Myocyte (in vitro differentiated cells): ENCODE measurements at regions not wholly inside any gene's neighbourhood (a gene's known extent, or its start where the extent isn't known, plus 50 kb on each side); places are given as distances from the start of the nearest gene placed in this dataset.
"Not testable (repeated sequence)": the region's sequence is repeated elsewhere in the genome, so short reads cannot be mapped to it uniquely, and the experiment has no call there.

Experiments
- DNase-seq: peaks from one replicate; pipeline ENCODE4 v3.0.0-alpha.2; 2012; ENCODE audit warnings: low read depth

DNA sequence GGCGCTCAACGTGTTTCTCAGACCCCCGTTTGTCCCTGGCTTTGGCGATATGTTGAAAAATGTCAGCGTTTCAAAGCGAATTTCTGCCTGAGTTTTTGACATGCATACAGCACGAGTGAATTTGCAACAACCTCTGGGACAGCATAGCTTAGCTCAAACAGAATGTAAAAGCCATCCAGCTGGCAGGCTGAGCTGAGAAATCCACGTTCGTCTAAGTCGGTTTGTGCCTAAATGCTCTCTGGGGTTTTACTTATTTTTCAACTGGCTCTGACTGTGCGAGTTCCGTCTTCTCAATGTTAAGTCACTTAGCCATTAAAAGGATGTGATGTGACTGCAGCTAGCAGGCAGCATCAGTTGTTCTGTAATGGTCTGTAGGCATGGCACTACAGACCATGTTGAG lies 243.5 kb upstream of the SLCO3A1 start:
- DNase-seq, result no peak

DNA sequence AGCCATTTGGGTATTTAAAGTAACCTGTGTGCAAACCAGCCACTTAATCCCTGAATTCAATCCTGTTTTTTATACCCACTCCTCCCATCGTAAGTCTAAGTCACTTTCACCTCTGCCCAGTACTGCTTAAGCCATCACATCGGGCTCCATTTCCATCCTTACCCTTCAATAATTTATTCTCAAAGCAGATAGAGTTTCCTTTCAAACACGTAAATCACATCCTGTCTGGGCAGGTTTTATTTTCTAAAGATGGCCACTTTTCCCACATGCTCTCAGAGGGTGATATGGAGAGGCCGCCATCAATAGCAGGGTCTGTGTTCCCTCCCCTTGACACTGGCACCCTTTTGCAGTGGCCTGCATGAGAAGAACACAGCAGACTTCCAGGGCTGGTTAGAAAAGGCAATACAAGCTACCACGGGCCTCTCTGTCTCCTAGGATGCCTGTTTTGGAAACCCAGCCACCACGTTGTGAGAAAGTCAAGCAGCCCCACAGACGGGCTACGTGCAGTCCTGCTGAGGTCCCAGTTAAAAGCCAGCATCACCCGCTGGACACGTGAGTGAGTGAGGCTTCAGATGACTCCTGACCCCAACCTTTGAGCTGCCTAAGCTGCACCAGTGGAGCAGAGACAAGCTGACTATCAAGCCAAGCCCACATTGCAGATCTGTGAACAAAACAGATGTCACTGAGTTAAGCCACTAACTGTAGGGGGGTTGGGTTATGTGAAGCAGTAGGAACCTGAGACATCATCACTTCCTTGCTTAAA lies 241.8 kb upstream of the SLCO3A1 start:
- no peak for DNase-seq

DNA sequence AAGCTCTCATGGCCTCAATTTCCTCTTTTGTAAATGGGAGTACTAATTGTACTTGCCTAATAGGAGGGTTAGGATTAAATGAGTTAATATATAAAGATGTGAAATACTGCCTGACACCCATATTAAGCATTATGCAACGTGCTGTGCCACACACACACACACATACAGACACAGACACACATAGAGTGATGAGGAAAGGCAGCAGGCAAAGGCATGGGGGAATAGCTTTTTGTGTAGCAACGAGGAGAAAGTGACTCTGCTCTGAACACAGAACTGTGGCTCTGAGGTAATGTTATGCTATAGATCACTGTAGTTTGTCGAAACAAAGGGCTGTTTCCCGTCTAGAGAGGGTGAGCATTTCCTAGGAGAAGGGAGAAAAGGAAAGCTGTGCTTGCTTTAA lies 233.3 kb upstream of the SLCO3A1 start:
- DNase-seq, result no peak

DNA sequence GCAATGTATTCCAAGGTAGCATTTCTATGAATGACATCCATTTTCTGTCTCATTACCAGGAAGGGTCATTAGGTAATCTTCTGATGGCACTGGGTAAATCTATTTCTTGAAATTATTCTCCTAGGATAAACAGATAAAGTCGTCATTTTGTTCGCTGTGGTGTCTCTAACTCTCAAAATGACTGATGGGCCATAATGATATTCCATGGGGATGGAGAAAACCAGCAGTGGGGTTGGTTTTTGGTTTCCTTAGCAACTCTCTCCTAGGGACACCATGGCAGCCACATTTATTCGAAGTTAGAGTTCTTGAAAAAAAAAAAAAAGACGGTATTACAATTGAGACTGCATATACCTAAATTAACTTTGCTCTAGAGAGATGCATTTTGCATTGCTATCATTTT lies 231.3 kb upstream of the SLCO3A1 start:
- no peak for DNase-seq

DNA sequence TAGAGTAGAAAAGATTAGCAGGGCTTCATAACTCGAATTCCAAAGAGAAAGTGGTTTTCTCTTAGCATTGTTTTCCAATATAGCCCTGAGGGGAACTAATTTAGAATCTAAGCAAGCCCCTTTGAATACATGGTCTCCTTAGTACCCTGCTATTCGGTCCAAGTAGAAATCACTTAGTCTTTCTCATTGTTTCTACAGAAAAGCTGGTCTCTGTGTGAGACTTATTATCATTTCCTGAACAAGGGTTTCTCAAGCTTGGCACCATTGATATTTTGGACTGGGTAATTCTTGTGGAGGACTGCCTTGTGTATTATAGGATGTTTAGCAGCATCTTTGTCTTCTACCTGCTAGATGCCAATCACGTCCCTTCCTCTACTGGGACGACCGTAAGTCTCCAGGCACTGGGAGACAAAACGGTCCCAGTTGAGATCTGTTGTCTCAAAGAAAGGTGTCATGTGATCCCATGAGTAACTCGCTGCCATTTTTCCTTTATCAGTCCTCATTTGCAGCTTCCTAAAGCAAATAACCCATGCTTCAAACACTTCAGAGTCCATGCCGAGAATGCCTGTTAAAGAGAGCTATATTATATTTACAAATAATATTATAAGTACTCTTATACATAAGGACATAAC lies 230.7 kb upstream of the SLCO3A1 start:
- no peak for DNase-seq

DNA sequence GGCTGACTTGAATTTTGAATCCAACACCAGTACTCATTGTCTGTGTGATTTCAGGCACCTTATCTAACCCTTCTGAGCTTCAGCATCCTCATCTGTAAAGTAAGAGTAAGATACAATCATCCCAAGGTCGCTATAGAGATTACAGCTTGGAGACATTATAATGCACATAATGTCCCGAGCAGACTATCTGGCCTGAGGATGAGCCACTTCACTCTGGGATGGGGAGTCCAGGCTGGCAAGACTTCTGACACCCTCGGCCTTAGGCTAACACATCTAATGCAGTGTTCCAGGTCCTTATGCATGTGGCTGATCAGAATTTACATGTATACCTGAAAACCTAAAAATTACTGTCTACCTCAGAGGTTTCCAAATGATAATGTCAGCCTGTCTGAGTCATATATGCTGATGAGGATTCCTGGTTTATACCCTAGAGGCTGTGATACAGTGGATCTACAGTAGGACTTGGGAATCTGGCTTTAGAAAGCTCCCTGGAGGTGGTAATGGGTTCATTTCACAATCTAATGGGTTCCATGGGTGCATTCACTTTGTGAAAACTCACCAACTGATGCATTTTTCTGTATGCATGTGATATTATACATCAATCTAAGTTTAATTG lies 229.0 kb upstream of the SLCO3A1 start:
- DNase-seq, result no peak

DNA sequence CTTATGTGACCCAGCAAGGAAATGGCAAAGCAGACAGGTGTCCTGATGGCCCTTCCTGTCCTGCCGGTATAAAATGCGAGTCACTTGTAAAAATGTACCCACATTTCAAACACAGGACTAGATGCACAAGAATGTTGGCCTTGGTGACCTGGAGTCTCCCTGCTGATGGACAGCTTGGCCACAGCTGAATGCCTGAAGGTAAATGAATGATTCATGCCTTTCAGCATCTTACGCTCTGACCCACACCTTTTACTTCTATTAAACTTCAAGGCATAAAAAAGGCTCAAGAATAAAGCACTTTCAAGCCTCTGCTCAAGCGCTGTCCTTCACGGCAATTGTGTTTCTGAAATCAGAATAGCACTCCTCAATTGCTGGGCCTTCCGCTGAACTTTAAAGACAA lies 228.0 kb upstream of the SLCO3A1 start:
- DNase-seq, result no peak

DNA sequence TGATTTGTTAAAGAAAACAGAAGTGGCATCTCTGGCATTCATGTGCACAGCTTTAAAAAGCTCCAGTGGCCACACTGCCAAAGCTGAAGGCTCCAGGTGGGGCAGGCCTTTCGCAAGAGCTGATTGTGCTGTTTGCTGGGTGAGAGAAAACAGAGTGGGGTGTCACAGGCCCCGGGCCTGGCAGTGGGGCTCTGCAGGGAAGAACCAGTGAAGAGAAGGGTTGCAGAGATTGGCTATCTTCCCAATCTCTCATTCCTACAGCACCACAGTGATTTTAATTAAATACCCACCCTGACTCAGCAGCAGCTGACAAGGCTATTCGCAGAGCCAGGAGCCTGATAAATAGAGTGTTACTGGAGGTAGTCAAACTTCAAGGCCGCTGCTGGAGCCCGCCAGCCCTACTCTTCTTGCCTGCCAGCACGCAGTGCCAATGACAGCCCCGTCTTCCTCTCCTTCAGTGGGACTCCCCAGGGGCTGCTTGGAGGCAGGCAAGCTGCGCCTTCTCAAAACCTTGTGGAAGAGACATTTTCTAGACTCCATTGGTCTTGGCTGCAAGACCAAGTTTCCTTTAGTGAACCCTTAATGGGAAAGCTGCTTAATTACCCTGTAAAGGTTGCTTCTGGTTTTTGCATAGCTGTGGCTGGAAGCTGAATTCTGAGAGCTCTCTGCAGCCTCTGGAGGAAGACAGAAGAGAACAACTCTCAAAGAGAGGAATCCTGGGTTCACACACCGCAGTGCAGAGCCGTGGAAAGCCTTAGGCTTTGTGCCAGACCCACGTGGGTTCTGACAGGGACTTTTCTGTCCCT lies 225.8 kb upstream of the SLCO3A1 start:
- DNase-seq, result no peak

DNA sequence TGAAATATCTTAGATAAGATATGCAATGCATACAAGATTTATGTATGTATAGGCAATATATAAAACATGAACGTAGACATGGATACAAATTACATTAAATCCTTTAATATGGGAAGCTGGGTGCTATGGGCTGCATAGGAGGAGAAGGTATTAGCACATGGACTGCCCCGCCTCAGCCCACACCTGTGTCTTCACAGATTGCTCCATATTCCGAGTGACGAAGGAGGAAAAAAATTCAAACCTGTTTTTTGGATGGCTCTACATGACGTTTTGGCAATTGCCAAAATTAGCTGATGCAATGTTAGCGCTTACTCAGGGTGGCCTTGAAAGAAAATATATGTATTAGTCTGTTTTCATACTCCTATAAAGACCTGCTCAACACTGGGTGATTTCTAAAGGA lies 223.4 kb upstream of the SLCO3A1 start:
- DNase-seq, result no peak

DNA sequence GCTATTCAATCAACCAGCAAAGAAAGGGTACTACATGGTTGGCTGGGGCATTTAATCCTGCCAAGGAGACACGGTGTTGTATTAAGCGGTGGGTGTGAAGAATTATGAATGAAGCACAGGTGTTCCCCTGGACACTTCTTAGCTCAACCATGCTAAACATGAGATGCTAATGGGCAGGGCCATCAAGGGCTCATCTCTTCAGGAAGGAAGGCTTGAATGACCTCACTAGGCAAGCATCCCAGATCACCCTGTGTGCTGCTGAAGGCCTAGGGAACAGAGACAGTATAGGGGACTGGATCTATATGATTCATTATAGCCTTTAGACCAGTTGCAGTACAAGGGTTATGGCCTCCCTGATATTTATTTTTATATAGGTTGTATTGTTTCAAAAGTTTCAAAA lies 221.3 kb upstream of the SLCO3A1 start:
- no peak for DNase-seq

DNA sequence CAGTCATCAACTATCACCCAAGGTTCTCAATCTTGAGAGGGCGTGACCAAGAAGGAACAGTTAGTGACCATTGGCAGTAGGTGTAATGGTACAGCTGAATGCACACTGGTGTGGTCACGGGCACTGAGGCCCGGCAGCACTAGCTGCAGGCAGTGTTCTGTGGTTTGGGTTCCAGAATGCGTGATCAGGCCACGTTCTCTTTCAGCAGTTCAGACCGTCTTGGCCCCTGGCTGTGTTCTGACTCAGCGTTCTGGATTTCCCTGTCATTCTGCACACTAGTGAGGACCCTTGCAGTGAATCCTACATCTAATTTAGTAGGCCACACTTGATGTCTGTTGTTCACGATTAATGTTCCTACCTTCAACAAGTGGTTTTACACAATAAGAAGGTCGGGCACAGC lies 220.5 kb upstream of the SLCO3A1 start:
- DNase-seq, result no peak

DNA sequence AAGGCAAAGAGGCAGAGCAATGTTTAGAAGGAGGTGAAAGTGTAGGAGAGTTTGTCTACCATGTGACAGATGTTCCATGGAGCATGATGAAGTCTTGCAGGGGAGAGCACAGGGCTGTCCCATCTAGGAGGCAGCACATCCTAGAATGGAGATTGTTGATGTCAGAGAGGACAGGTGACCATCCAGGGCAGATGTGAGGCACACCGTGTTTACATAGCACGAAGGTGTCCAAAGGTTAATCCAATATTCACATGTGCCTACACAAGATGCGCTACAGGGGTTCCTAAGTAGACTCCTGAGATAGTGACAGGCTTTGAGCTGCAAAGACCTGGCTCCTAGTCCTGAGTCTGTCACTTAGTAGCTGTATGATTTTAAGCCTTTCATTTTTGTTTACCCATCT lies 219.3 kb upstream of the SLCO3A1 start:
- no peak for DNase-seq

DNA sequence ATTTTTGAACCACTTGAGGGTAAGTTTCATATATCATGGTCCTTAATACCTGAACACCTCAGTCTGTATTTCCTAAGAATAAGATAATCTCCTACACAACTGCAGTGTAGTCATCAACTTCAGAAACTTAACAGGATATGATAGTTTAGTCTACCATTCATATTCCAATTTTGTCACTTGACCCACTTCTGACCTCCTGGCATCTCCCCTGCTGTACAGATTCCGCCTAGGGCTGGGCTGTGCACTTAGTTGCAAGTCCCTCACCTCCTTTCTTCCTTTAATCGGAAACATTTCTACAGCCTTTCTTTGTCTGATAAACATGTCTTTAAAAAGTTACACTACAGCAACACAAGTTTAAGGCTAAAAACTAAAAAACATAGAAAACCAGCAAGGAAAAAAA lies 218.4 kb upstream of the SLCO3A1 start:
- no peak for DNase-seq

DNA sequence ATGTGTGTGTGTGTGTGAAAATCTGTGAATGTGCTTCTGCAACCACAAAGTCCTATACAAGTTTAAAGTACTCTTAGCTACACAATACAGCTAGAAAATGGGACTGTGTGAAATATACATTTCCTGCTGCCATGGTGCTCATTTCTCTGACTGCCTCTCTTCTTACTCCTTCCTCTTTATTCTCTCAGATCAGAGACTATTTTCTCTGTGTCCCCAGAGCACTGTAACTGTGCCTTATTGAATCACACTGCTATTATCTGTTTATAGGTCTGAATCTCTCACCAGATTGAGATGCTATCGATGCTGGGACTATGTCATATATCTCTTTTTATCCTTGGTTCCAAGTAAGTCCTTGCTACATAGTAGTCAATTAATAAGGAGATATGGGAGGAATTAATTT lies 217.9 kb upstream of the SLCO3A1 start:
- DNase-seq, result no peak

DNA sequence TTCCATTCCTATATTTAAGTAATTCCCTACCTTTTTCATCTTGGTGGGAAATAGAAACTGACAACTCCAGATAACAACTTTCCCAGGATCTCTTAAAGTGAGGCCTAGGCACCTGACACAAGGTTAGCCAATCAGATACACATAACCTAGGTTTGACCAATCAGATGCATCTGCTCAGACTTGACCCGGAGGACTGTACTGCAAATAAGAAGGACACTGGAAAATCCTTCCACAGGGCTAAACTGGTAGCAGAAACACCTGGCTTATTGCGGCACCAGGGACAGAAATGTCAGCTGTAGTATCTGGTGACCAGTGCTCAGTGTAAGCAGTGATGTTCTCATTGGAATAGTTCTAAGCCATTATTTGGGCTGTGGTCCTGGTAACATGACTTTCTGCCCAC lies 204.5 kb upstream of the SLCO3A1 start:
- no peak for DNase-seq

DNA sequence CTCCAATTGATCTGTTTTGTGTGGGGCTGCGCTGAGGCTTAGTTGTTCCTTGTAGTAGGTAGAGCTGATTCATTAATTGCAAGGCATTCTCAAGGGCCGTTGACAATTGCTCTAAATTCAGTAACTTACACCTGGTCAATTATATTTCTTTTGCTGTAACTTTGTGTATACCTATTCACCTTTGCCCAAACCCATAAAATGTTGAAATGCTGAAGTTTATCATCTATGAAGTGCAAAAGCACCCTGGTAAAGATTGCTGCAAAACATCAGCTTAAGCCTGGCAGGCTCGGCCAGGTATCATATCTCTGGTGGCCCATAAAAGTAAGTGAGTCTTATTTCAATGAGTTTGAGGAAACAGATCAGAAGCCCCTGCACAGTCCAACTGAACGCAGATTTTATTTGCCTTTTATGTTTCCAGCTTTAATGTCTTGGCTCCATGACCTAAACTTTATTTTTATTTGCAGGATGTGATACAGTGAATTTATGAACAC lies 203.6 kb upstream of the SLCO3A1 start:
- no peak for DNase-seq

DNA sequence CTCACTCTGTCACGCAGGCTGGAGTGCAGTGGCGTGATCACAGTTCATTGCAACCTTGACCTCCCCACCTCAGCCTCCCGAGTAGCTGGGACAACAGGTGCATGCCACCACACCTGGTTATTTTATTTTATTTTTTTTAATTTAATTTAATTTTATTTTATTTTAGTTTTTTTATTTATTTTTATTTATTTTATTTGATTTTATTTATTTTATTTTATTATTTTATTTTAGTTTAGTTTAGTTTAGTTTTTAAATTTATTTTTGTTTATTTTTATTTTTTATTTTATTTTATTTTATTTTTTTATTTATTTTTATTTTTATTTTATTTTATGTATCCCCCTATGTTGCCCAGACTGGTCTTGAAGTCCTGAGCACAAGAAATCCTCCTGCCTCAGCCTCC lies 202.3 kb upstream of the SLCO3A1 start:
- no peak for DNase-seq

DNA sequence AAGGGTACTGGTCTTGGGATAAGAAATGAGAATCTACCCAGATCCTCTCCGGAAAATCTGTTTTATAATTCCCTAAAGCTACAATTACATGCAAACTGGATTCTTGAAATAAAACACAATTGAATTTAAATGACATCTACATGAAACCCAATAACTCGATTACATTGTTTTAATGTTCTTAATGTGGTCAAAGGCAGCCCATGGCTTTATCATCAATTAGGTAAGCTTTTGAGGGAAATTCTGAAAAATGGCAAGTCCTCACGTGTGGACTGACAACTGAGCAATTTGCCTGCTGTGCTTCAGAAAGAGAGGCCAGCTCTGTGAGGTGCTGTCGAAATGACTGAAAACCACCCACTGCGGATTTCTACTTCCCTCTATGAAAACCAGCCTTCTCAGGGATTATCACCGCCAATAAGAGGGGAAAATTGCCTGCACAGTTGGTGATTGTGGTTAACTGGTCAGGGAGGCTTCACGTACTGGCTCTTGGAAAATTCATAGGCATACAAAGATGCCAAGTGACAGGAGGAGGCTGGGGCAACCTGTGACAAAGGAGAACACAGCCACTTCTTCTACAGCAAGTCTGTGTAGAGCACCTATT lies 200.8 kb upstream of the SLCO3A1 start:
- DNase-seq, result no peak

DNA sequence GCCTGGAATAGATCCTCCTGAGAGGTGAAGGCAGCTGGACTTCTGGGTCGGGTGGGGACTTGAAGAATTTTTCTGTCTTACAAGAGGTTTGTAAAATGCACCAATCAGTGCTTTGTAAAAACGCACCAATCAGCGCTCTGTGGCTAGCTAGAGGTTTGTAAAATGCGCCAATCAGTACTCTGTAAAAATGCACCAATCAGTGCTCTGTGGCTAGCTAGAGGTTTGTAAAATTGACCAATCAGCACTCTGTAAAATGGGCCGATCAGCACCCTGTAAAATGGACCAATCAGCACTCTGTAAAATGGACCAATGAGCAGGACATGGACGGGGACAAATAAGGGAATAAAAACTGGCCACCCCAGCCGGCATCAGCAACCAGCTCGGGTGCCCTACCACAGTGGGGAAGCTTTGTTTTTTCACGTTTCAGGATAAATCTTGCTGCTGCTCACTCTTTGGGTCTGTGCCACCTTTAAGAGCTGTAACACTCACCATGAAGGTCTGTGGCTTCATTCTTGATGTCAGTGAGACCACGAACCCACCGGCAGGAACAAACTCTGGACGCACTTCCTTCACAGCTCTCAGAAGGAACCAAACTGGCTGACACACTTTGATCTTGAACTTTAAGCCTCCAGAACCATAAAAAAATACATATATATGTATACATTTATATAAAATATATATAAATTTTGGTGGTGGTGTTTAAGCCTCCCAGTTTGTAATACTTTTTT lies 197.8 kb upstream of the SLCO3A1 start:
- not testable (repeated sequence) for DNase-seq

DNA sequence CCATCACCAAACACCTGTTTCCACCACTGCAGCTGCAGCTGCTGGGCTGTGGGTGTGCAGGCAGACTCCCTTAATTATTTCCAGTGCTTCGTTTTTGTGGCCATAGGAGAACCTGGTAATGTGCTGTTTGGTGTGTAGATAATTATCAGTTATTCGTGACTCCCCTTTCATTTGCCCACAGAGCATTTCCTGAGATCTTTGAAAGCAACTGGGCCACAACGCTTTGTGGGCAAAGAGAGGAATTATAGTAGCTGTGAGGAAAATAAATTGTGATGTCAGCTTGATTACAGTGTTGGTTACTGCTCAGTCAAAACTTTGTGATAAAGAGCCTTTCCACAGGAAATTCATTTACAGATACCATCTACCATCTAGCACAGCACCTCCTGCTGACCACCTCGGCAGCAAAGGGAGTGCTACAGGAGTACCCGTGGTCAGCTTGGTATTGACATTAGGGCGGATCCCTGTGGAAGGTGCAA lies 193.3 kb upstream of the SLCO3A1 start:
- no peak for DNase-seq
